GM18870 (cell line): ENCODE measurements at regions not wholly inside any gene's neighbourhood (a gene's known extent, or its start where the extent isn't known, plus 50 kb on each side); places are given as distances from the start of the nearest gene placed in this dataset.

Experiments
- ATAC-seq: cut with Tn5 transposase; IDR thresholded peaks from one replicate; pipeline ENCODE4 v1.9.1; 2021; ENCODE audit warnings: moderate library complexity; ENCODE audit not compliant: unreplicated experiment

GRCh38 chr9:106632621-106633020 lies 230.3 kb upstream of the ZNF462 start:
- ATAC-seq = no peak

- ATAC-seq = no peak
These were observed 228.8 kb upstream of the ZNF462 start for GRCh38 chr9:106634183-106634582.

DNA sequence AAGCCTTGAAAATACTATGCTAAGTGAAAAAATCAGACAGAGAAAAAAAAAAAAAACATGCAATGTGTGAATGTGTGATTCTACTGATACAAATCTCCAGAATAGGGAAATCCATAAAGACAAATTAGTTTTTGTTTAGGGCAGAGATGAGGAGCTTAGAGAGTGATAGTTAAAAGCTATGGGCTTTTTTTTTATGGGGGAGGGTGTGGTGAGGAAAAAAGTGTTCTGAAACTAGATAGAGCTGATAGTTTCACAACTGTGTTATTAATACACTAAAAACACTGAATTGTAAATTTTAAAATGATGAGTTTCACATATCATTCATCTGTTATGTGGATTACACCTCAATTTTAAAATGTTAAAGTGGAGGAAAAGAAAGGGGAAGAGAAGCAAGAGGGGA lies 228.3 kb upstream of the ZNF462 start:
- ATAC-seq = no peak

DNA sequence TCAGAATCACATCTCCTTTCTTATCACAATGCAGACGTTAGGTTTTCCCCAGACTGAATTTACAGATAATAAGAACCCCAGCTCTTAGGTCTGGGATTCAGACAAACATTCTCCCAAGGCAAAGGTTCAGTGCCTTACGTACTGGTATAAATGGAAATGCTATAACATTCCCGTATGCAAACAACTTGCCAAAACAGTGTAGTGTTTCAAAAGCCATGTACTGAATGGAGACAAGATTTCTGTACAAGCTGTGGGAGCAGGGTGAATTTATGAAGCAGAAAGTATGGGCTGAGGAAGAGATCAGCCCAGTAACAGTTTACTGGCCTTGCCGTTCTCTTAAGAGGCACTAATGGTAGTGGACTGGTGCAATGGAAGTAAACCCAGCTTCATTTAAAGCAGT lies 225.5 kb upstream of the ZNF462 start:
- no peak for ATAC-seq

DNA sequence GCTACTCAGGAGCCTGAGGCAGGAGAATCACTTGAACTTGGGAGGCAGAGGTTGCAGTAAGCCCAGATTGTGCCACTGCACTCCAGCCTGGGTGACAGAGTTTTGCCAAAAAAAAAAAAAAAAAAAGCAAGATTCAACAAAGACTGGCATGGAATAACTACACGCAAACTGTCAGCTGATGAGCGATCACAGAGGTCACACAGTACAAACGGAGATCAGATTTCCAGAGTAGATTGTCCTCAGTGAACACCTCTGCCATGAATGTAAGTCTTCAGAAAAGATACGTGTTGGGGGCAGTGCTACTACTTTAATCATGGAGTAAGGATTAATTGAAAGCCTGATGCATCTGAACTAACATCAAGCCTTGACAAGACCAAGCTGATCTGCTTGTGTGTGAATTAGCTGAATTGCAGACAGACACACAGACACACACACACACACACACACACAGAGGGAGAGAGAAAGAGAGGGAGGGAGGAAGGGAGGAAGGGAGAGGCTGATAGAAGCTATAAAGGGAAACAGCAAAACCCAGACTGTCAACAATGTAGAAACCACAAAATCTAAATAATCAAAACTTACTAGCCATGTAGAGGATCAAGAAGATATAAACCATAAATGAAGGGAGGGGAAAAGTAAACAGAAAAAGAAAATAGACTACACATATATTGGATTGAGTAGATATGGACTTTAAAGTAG lies 222.9 kb upstream of the ZNF462 start:
- no peak for ATAC-seq

DNA sequence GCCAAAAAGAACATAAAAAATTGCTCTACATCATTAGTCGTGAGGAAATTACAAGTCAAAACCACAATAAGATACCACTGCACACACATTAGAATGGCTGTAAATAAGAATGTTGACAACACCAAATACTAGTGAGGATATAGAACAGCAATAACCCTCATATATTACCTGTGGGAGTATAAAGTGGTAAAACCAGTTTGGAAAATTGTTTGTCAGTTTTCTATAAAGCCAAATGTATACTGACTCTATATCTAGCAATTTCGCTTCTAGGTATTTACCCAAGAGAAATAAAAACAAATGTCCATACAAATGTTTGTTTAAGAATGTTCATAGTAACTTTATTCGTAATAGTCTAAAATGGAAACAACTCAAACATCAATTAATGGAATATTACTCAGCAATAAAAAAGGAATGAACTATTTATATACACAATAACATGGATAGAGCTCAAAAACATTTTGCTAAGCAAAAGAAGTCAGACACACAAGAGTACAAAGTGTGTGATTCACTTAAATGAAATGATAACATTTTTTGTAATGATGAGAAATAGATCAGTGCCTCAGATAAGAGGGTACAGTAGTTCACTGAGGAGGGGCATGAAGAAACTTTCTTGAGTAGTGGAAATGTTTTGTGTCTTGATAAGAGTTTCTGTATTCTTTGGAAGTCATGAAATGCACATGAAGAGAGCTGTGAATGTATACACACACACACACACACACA lies 219.6 kb upstream of the ZNF462 start:
- ATAC-seq = no peak

DNA sequence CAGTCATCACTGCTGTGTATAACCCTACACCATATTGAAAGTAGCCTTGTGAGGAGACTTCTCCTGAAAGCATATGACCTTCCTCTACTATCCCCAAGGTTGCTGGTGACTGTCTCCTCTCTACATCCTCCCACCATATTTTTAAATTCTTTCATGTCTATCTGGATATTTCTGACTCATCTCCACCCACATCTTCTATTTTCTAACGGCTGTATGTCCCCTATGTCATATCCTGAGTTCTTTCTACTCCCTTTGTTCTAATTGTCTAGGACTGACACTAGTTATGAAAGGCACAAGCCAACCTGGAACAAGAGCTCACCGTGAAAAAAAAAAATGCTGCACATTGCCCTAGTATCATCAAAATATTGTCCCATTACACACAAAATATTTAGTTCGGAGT lies 218.3 kb upstream of the ZNF462 start:
- no peak for ATAC-seq

DNA sequence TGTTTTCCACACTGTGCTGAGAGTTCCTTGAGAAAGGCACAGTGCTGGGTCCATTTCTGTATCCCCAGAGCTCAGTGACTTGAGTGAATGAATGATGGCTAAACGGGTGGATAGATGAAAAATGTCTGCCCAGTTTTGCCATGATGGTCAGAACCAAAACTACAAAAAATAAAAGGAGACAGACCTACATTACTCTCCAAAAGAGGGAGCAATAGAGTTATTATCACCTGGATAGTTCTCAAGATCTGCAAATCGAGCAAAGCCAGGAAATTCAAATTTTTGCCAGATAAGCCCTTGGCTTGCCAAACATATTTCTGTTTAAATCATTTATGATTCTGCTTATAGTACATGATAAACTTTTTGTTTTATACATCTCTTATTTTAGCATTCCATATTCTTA lies 214.2 kb upstream of the ZNF462 start:
- no peak for ATAC-seq

GRCh38 chr9:106649664-106650063 lies 213.3 kb upstream of the ZNF462 start:
- ATAC-seq = no peak

DNA sequence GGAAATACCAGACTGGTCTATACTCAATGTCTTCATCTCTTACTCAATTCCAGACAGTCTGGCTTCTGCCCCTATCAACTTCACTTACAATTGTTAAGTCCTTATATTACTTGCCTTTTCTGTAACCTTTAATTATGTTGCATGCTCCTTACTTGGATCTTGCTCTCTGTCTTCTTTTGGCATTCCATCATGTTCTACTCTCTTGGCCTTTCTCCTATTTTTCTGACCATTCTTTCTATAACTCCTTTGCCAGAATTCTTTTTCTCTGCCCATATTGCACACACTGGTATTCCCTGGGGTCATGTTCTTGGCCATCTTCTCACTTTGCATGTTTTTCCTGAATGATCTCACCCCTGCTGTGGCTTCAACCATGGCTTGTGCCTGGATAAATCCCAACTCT lies 209.8 kb upstream of the ZNF462 start:
- no peak for ATAC-seq

DNA sequence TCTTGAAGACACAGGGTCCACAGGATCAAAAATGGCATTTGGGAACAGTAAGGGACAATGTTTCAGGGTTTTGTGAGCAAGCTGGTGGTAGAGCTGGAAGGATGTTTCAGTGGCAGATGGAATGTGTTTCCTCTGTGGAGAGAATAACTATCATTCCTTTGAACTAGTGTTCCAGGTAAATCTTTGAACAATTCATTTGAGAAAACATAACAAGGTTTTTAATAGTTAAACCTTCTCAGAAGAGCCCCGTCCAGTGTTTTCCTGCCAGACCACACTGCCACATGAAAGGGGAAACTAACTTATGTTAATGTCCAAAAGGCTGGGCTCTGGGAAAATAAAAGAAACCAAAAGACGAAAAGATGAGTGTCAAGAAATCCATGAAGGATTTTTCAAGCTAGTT lies 207.0 kb upstream of the ZNF462 start:
- no peak for ATAC-seq

GRCh38 chr9:106657926-106658325 lies 205.0 kb upstream of the ZNF462 start:
- ATAC-seq = no peak

DNA sequence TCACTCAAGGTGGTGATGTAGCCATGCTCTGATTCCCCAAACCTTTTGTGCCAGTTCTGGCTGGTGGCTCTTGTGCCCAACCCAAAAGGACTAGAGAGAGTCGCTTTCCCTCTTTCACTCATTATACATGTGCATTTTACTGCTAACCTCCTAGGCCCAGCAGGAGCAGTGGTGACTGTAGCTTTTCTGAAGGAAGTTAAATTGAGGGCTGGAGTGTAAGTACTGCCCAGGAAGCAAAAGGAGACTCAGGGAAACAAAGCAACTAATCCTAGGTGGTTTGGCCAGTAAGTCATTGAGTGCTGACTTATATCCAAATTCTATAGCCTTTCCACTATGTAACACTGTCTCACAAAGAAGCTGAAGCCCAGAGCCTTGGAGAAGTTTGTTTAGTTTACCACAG lies 194.4 kb upstream of the ZNF462 start:
- no peak for ATAC-seq

GRCh38 chr9:106669835-106670234 lies 193.1 kb upstream of the ZNF462 start:
- ATAC-seq = no peak

- no peak for ATAC-seq
These were observed 192.5 kb upstream of the ZNF462 start for GRCh38 chr9:106670418-106670817.

GRCh38 chr9:106675780-106676179 lies 187.2 kb upstream of the ZNF462 start:
- no peak for ATAC-seq

DNA sequence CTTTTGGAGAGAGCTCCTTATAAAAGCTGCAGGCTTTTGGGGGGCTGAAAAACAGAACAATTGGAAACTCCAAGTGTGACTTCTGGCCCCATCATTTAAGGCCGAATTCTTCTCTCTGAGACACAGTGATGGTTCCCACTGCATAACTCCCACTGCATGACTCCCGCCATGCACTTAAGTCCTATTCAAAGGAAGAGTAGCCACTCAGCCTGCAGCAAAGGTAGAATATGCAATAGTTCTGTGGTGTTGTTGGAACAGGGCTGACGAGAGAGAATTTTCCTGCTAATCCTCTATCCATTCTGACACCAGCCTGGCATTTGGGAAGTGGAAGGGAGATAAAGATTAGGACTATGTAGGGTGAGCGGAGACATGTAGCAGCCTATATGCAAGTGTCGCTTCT lies 185.6 kb upstream of the ZNF462 start:
- no peak for ATAC-seq

- ATAC-seq = no peak
These were observed 185.1 kb upstream of the ZNF462 start for GRCh38 chr9:106677830-106678229.

- ATAC-seq = no peak
These were observed 184.7 kb upstream of the ZNF462 start for GRCh38 chr9:106678273-106678672.

DNA sequence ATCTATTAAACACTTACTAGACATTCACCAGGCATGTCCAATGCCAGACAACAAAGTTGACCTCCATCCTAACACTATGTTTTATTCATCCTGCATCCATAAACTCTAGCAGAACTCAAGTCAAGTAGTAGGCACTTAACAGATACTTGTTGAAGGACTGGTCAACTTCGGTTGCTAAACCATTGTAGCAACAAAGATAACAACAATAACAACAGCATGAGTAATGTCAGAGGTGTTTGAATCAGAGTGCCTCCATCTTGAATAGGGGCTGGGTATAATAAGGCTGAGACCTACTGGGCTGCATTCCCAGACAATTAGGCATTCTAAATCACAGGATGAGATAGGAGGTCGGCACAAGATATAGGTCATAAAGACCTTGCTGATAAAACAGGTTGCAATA lies 180.5 kb upstream of the ZNF462 start:
- no peak for ATAC-seq

DNA sequence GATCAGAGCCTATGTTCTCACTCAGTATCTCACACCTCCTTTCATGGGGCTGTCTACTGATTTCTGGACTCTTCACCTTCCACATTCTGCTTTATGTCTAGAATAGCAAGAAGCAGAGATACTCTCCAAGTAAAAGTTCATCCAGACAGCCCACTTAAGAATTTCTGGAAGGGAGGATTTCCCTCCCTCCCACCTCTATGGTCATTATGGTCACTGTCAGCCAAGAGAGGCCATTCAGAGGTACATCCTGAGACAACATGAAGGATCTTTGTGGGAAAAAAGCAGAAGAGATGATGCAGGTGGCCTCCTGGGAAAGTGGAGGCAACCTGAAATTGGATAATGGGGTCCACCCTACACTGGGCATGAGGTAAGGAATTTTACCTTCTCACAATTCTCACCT lies 179.5 kb upstream of the ZNF462 start:
- ATAC-seq = no peak

DNA sequence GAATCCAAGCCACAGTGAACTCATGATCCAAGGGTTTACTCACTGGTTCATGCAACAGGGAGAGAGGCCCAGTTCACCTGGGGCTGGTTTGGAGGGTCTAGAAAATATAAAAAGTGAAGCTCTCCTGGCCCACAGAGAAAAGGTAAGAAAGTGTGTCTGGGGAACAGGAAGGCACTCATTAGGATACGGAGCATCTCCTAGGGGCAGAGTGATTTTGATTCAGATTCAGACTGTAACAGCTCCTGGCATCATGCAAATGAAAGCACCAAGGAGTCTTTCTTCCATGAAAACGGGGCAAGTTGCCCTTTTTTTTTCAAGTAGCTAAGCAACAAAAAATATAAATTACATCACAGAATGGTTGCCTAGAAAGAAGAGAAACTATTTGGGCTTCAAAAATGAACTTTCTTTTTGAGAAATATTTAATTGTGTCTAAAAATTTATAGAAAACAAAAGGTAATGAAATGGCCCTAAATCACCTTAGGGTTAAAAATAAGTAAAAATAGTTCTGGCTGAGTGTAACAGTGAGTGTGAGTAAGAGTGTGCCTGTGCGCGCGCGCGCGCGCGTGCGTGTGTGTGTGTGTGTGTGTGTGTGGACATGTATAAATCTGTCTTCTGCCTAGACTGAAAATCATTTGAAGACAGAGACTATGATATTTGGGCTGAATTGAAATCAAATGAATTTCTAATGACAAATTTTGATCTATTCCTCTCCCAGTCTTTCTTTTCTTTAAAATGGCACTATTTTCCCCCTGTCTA lies 177.8 kb upstream of the ZNF462 start:
- no peak for ATAC-seq
